HUES64 (cell line): ENCODE measurements at regions not wholly inside any gene's neighbourhood (a gene's known extent, or its start where the extent isn't known, plus 50 kb on each side); places are given as distances from the start of the nearest gene placed in this dataset.

Source experiments
- H3K27ac ChIP-seq: 2 replicates; pipeline ENCODE4 v1.7.0; 2013; ENCODE audit warnings: low read depth, low read length, inconsistent platforms
- H3K27me3 ChIP-seq: 2 replicates; pipeline ENCODE4 v1.6.1; 2013; ENCODE audit warnings: mild to moderate bottlenecking, low read length; ENCODE audit not compliant: insufficient read depth
- H3K36me3 ChIP-seq: 2 replicates; pipeline ENCODE4 v1.6.1; 2013; ENCODE audit warnings: mild to moderate bottlenecking, low read length; ENCODE audit not compliant: insufficient read depth
- H3K4me1 ChIP-seq: 2 replicates; pipeline ENCODE4 v1.6.1; 2013; ENCODE audit warnings: mild to moderate bottlenecking, low read length, moderate library complexity; ENCODE audit not compliant: insufficient read depth
- H3K4me3 ChIP-seq: 2 replicates; pipeline ENCODE4 v1.5.1; 2013; ENCODE audit warnings: mild to moderate bottlenecking, low read length, moderate library complexity
- H3K9ac ChIP-seq: 2 replicates; pipeline ENCODE4 v1.6.1; 2013; ENCODE audit warnings: mild to moderate bottlenecking, low read depth, low read length
- H3K9me3 ChIP-seq: 2 replicates; pipeline ENCODE4 v1.6.1; 2013; ENCODE audit warnings: low read depth, low read length; ENCODE audit not compliant: insufficient read depth
- WGBS: fragments of 150-250, 120-280 bp; methylation state at CpG from one replicate; pipeline ENCODE4 v1.1.7; 2013; ENCODE audit warnings: missing lambda C conversion rate; 5-methylcytosine and 5-hydroxymethylcytosine counted together

- WGBS, result 63% methylated on average over 22 of the region's 22 CpGs
- H3K27ac ChIP-seq, result no peak overlapping the region
- H3K9ac ChIP-seq, result peak overlapping the region; percentile 11; the same call in 1 of the 2 replicates
- H3K27me3 ChIP-seq, result no peaks in the 10 kb centered on the region; the same call in none of the 2 replicates
- H3K9me3 ChIP-seq, result no peaks in the 10 kb centered on the region
- no peak overlapping the region for H3K4me3 ChIP-seq
- H3K4me1 ChIP-seq, result peaks cover 21% of the 10 kb centered on the region; the same call in 1 of the 2 replicates
- no peaks in the 10 kb centered on the region for H3K36me3 ChIP-seq
These were observed 78.4 kb downstream of the TSPAN17 start for GRCh38 chr5:176725521-176726280.

GRCh38 chr5:176726746-176727527 is 79.7 kb downstream of the TSPAN17 start:
- Histone ChIP-seq H3K27me3 (no peaks in the 10 kb centered on the region; the same call in none of the 2 replicates), H3K4me3 (no peak overlapping the region), H3K9ac (no peak overlapping the region), H3K27ac (no peak overlapping the region), H3K4me1 (peaks cover 21% of the 10 kb centered on the region; the same call in 1 of the 2 replicates), H3K9me3 (no peaks in the 10 kb centered on the region), H3K36me3 (no peaks in the 10 kb centered on the region)
- 88% methylated on average over 25 of the region's 25 CpGs for whole genome bisulfite sequencing

GRCh38 chr5:176727528-176727900 is 80.2 kb downstream of the TSPAN17 start:
- H3K36me3 ChIP-seq, result no peaks in the 10 kb centered on the region
- no peak overlapping the region for H3K27ac ChIP-seq
- H3K4me1 ChIP-seq, result peaks cover 21% of the 10 kb centered on the region; the same call in 1 of the 2 replicates
- H3K9me3 ChIP-seq, result no peaks in the 10 kb centered on the region
- no peak overlapping the region for H3K9ac ChIP-seq
- no peaks in the 10 kb centered on the region; the same call in none of the 2 replicates for H3K27me3 ChIP-seq
- H3K4me3 ChIP-seq, result no peak overlapping the region
- 91% methylated on average over 12 of the region's 12 CpGs for WGBS

- no peaks in the 10 kb centered on the region for H3K9me3 ChIP-seq
- WGBS, result 93% methylated on average over 15 of the region's 15 CpGs
- H3K4me1 ChIP-seq, result peaks cover 21% of the 10 kb centered on the region; the same call in 1 of the 2 replicates
- no peak overlapping the region for H3K9ac ChIP-seq
- H3K27ac ChIP-seq, result no peak overlapping the region
- no peak overlapping the region for H3K4me3 ChIP-seq
- no peaks in the 10 kb centered on the region; the same call in none of the 2 replicates for H3K27me3 ChIP-seq
- no peaks in the 10 kb centered on the region for H3K36me3 ChIP-seq
These were observed 80.8 kb downstream of the TSPAN17 start for GRCh38 chr5:176727983-176728675.

GRCh38 chr5:176728831-176729251 is 81.5 kb upstream of the UNC5A start:
- Histone ChIP-seq H3K9me3 (no peaks in the 10 kb centered on the region), H3K27me3 (no peaks in the 10 kb centered on the region; the same call in none of the 2 replicates), H3K9ac (no peak overlapping the region), H3K36me3 (no peaks in the 10 kb centered on the region), H3K27ac (no peak overlapping the region), H3K4me3 (no peak overlapping the region), H3K4me1 (peaks cover 20% of the 10 kb centered on the region; the same call in 1 of the 2 replicates)
- 89% methylated on average over 11 of the region's 11 CpGs for WGBS

GRCh38 chr5:176730815-176731475 is 79.4 kb upstream of the UNC5A start:
- peaks cover 2% of the 10 kb centered on the region; the same call in 1 of the 2 replicates for H3K4me1 ChIP-seq
- H3K27ac ChIP-seq, result no peak overlapping the region
- WGBS, result 94% methylated on average over 10 of the region's 10 CpGs
- no peaks in the 10 kb centered on the region for H3K36me3 ChIP-seq
- H3K9ac ChIP-seq, result no peak overlapping the region
- no peaks in the 10 kb centered on the region for H3K9me3 ChIP-seq
- no peak overlapping the region for H3K4me3 ChIP-seq
- H3K27me3 ChIP-seq, result no peaks in the 10 kb centered on the region; the same call in none of the 2 replicates

GRCh38 chr5:176731506-176732160 is 78.7 kb upstream of the UNC5A start:
- no peaks in the 10 kb centered on the region for H3K4me1 ChIP-seq
- WGBS, result 88% methylated on average over 7 of the region's 7 CpGs
- H3K36me3 ChIP-seq, result no peaks in the 10 kb centered on the region
- no peaks in the 10 kb centered on the region for H3K27me3 ChIP-seq
- H3K9ac ChIP-seq, result no peak overlapping the region
- H3K27ac ChIP-seq, result no peak overlapping the region
- H3K4me3 ChIP-seq, result no peak overlapping the region
- H3K9me3 ChIP-seq, result no peaks in the 10 kb centered on the region

GRCh38 chr5:176732306-176732705 is 78.1 kb upstream of the UNC5A start:
- H3K27ac ChIP-seq, result no peak overlapping the region
- H3K4me3 ChIP-seq, result no peak overlapping the region
- no peaks in the 10 kb centered on the region for H3K9me3 ChIP-seq
- H3K27me3 ChIP-seq, result no peaks in the 10 kb centered on the region
- H3K9ac ChIP-seq, result no peak overlapping the region
- H3K4me1 ChIP-seq, result peaks cover 6% of the 10 kb centered on the region; the same call in 1 of the 2 replicates
- H3K36me3 ChIP-seq, result no peaks in the 10 kb centered on the region
- WGBS, result 88% methylated on average over 13 of the region's 13 CpGs

GRCh38 chr5:176732736-176733405 is 77.5 kb upstream of the UNC5A start:
- H3K9ac ChIP-seq, result no peak overlapping the region
- 92% methylated on average over 21 of the region's 21 CpGs for WGBS
- no peak overlapping the region for H3K4me3 ChIP-seq
- H3K36me3 ChIP-seq, result no peaks in the 10 kb centered on the region
- H3K27ac ChIP-seq, result no peak overlapping the region
- H3K9me3 ChIP-seq, result no peaks in the 10 kb centered on the region
- no peaks in the 10 kb centered on the region for H3K27me3 ChIP-seq
- peaks cover 6% of the 10 kb centered on the region; the same call in 1 of the 2 replicates for H3K4me1 ChIP-seq
